Suprapubic skin (tissue), 4 donors: ENCODE measurements at regions not wholly inside any gene's neighbourhood (a gene's known extent, or its start where the extent isn't known, plus 50 kb on each side); places are given as distances from the start of the nearest gene placed in this dataset.

Experiments
- POLR2A ChIP-seq, 2 donors: fragments of 450-650 bp; IDR thresholded peaks; one replicate each; pipeline ENCODE4 v1.6.1; 2017; ENCODE audit warnings: antibody characterized with exemption in 2 of 2, mild to moderate bottlenecking in 2 of 2, moderate library complexity in 2 of 2
- POLR2AphosphoS5 ChIP-seq, 3 donors: sonication (generic); formaldehyde crosslinking; IDR thresholded peaks; one replicate each; pipeline ENCODE4 v1.6.1; 2017; ENCODE audit warnings: antibody characterized with exemption in 3 of 3
- TF ChIP-seq, protein P1 (sequence below), 2 donors: fragments of 200-600 bp in 1 of 2; fragments of 450-650 bp in 1 of 2; sonication (generic) in 1 of 2; IDR thresholded peaks; one replicate each; pipeline ENCODE4 v1.5.1; 2016 to 2019; ENCODE audit warnings: antibody characterized with exemption in 2 of 2, mild to moderate bottlenecking in 1 of 2, moderate library complexity in 1 of 2

DNA sequence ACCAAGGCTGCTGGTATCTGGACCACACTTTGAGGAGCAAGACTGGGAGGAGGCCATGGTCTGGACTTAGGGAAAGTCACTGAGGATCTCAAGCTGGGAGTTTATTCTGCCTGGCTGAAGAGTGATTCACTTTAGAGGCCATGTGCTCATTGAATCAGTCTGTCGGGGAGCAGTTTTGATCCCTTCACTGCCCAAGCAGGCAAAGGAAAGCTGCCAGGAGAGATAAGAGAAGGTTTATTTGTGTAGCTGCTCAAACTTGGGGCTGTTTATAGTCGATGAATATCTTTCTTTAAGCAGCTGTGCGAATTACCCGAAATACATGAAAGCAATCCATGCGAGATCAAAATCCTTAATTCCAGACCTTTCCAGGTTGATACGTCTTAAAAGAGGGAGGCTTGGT is 544.4 kb upstream of the EEF2KMT start:
- TF ChIP-seq, protein P1, sequence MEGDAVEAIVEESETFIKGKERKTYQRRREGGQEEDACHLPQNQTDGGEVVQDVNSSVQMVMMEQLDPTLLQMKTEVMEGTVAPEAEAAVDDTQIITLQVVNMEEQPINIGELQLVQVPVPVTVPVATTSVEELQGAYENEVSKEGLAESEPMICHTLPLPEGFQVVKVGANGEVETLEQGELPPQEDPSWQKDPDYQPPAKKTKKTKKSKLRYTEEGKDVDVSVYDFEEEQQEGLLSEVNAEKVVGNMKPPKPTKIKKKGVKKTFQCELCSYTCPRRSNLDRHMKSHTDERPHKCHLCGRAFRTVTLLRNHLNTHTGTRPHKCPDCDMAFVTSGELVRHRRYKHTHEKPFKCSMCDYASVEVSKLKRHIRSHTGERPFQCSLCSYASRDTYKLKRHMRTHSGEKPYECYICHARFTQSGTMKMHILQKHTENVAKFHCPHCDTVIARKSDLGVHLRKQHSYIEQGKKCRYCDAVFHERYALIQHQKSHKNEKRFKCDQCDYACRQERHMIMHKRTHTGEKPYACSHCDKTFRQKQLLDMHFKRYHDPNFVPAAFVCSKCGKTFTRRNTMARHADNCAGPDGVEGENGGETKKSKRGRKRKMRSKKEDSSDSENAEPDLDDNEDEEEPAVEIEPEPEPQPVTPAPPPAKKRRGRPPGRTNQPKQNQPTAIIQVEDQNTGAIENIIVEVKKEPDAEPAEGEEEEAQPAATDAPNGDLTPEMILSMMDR (IDR thresholded peaks at IDR 0.05): no peak
- TF ChIP-seq POLR2A (IDR thresholded peaks at IDR 0.05) (no peak), POLR2AphosphoS5 (IDR thresholded peaks at IDR 0.05) (no peak)
